ENCODE measurements at regions not wholly inside any gene's neighbourhood (a gene's known extent, or its start where the extent isn't known, plus 50 kb on each side); places are given as distances from the start of the nearest gene placed in this dataset.

- Histone ChIP-seq H4K20me1 (ENCODE audit: insufficient read depth, low read length) (no peaks in the 10 kb centered on the region), H3K4me3 (ENCODE audit: low read length) (no peak overlapping the region), H3K27ac (ENCODE audit: low read length) (no peak overlapping the region), H3K9me3 (replicated peaks; ENCODE audit: insufficient read depth, low read length) (no peaks in the 10 kb centered on the region), H3K9me2 (replicated peaks; ENCODE audit: insufficient read depth, low read length) (no peaks in the 10 kb centered on the region), H3K4me1 (ENCODE audit: low read length) (no peaks in the 10 kb centered on the region), H3K79me2 (ENCODE audit: low read length) (no peaks in the 10 kb centered on the region), H2AFZ (ENCODE audit: low read length) (no peak overlapping the region), H3F3A (ENCODE audit: insufficient read depth, low read length) (no peaks in the 10 kb centered on the region), H3K4me2 (ENCODE audit: low read depth, low read length) (no peak overlapping the region), H3K27me3 (replicated peaks; ENCODE audit: insufficient read depth, low read length) (no peaks in the 10 kb centered on the region), H3K36me3 (replicated peaks; ENCODE audit: insufficient read depth, low read length) (no peaks in the 10 kb centered on the region), H3K9ac (ENCODE audit: low read length) (no peak overlapping the region)
- no peak for DNase-seq
- TF ChIP-seq EZH2phosphoT487 (IDR thresholded peaks at IDR 0.05; ENCODE audit: low read length) = no peak
- no peak for TF ChIP-seq EZH2 (optimal IDR thresholded peaks at IDR 0.05; ENCODE audit: low read depth, low read length)
- TF ChIP-seq CTCF (IDR thresholded peaks at IDR 0.05; ENCODE audit: low read length) = no peak
Measured at GRCh38 chr10:59595593-59595992, 114.1 kb downstream of the SLC16A9 start.

GRCh38 chr10:59593768-59594167 is 115.9 kb downstream of the SLC16A9 start:
- no peak for DNase-seq
- Histone ChIP-seq H3K9ac (ENCODE audit: low read length) (no peak overlapping the region), H3K9me2 (replicated peaks; ENCODE audit: insufficient read depth, low read length) (no peaks in the 10 kb centered on the region), H3K27me3 (replicated peaks; ENCODE audit: insufficient read depth, low read length) (no peaks in the 10 kb centered on the region), H3F3A (ENCODE audit: insufficient read depth, low read length) (no peaks in the 10 kb centered on the region), H3K4me3 (ENCODE audit: low read length) (no peak overlapping the region), H3K4me2 (ENCODE audit: low read depth, low read length) (no peak overlapping the region), H3K79me2 (ENCODE audit: low read length) (no peaks in the 10 kb centered on the region), H3K9me3 (replicated peaks; ENCODE audit: insufficient read depth, low read length) (no peaks in the 10 kb centered on the region), H4K20me1 (ENCODE audit: insufficient read depth, low read length) (no peaks in the 10 kb centered on the region), H3K36me3 (replicated peaks; ENCODE audit: insufficient read depth, low read length) (no peaks in the 10 kb centered on the region), H3K4me1 (ENCODE audit: low read length) (no peaks in the 10 kb centered on the region), H2AFZ (ENCODE audit: low read length) (no peak overlapping the region), H3K27ac (ENCODE audit: low read length) (no peak overlapping the region)
- no peak for TF ChIP-seq EZH2phosphoT487 (IDR thresholded peaks at IDR 0.05; ENCODE audit: low read length)
- no peak for TF ChIP-seq CTCF (IDR thresholded peaks at IDR 0.05; ENCODE audit: low read length)
- TF ChIP-seq EZH2 (optimal IDR thresholded peaks at IDR 0.05; ENCODE audit: low read depth, low read length) = no peak

GRCh38 chr10:59589796-59590195 is 119.9 kb downstream of the SLC16A9 start:
- DNase-seq = no peak
- H3K9ac ChIP-seq (ENCODE audit: low read length) = no peak overlapping the region
- H2AFZ ChIP-seq (ENCODE audit: low read length) = no peak overlapping the region
- H3K4me2 ChIP-seq (ENCODE audit: low read depth, low read length) = no peak overlapping the region
- H3K4me3 ChIP-seq (ENCODE audit: low read length) = no peak overlapping the region
- no peaks in the 10 kb centered on the region for H3K36me3 ChIP-seq (replicated peaks; ENCODE audit: insufficient read depth, low read length)
- no peaks in the 10 kb centered on the region for H3K4me1 ChIP-seq (ENCODE audit: low read length)
- H4K20me1 ChIP-seq (ENCODE audit: insufficient read depth, low read length) = no peaks in the 10 kb centered on the region
- no peaks in the 10 kb centered on the region for H3K9me3 ChIP-seq (replicated peaks; ENCODE audit: insufficient read depth, low read length)
- no peaks in the 10 kb centered on the region for H3F3A ChIP-seq (ENCODE audit: insufficient read depth, low read length)
- H3K79me2 ChIP-seq (ENCODE audit: low read length) = no peaks in the 10 kb centered on the region
- no peak for TF ChIP-seq EZH2 (optimal IDR thresholded peaks at IDR 0.05; ENCODE audit: low read depth, low read length)
- TF ChIP-seq CTCF (IDR thresholded peaks at IDR 0.05; ENCODE audit: low read length) = no peak
- no peak for TF ChIP-seq EZH2phosphoT487 (IDR thresholded peaks at IDR 0.05; ENCODE audit: low read length)
- H3K27ac ChIP-seq (ENCODE audit: low read length) = no peak overlapping the region
- no peaks in the 10 kb centered on the region for H3K27me3 ChIP-seq (replicated peaks; ENCODE audit: insufficient read depth, low read length)
- H3K9me2 ChIP-seq (replicated peaks; ENCODE audit: insufficient read depth, low read length) = no peaks in the 10 kb centered on the region

All from MM.1S (cell line).